Retina (tissue), 1 donor: ENCODE measurements at regions not wholly inside any gene's neighbourhood (a gene's known extent, or its start where the extent isn't known, plus 50 kb on each side); places are given as distances from the start of the nearest gene placed in this dataset.

Source experiments
- DNase-seq: peaks from one replicate; pipeline ENCODE4 v3.0.0-alpha.2; 2016

DNA sequence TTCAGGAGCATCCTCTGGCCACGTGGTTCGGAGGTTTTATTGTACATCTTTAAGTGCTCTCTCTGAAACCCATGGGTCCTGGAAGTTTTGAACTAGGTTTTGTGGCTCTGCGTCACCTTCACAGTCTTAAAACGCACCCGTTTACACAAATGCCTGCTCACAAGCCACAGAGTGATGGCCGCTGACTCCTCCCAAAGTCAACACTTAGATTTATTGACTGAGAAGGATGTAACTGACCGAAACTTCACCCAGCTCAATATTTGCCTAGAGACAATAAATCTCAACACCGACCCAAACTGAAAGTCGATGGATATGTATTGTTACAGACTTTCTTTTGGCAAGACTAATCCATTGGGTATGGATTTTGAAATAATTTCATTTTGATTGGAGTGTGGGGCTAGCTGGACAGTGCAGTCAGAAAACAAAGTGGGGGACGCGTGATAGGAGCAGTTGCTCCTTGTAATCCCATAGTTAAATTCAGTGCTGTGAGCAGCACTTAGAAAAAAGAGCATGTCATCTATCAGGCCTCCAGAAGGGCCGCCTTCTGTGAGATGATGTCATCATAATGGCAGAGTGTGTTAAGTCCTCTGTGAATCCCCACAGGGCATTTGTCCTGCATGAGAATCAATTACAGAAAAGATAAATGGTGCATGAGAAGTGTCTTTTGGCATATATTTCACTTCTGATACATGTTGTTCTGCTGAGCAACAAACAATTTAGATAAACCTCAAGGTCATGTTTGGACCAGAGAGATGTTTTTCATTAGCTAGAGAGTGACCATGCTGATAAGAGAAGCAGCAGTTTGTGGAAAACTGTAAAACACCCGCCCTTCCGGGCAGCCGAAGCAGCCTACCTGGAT is 183.7 kb downstream of the INO80D start:
- peak; percentile 67 for DNase-seq

DNA sequence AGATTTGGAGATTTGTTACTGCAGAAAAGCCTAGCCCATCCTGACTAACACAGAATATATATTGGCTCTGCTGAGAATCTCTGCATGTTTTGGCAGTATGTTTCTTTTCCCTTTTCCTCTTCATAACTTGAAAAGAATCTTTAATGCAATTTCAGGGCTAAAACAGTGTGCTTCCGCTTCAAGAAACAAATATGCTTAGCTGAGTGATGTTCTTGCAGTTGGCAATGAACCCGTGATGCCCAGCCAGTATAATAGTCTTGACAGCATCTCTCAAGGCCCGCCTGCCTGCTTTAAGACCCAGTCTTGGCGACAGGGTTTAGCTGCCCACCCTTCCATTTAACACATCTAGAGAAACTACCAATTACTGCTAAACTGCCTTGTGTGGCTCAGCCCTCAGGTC is 184.5 kb downstream of the INO80D start:
- peak; percentile 45 for DNase-seq

DNA sequence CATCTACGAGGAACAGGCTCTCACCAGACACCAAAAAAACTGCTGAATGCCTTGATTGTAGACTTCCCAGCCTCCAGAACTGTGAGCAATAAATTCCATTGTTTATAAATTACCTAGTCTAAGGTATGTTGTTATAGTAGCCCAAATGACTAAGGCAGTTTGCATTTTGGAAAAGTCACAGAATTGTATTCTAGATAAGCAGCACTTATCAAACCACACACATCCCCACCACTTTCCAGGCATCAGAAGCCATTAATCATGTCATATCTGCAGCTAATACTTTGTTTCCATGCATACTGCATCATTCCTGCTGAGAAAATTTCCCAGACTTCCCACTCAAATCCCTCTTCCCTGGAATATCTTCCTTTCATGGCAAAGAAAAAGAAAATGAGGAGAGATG is 187.2 kb downstream of the INO80D start:
- DNase-seq: no peak

DNA sequence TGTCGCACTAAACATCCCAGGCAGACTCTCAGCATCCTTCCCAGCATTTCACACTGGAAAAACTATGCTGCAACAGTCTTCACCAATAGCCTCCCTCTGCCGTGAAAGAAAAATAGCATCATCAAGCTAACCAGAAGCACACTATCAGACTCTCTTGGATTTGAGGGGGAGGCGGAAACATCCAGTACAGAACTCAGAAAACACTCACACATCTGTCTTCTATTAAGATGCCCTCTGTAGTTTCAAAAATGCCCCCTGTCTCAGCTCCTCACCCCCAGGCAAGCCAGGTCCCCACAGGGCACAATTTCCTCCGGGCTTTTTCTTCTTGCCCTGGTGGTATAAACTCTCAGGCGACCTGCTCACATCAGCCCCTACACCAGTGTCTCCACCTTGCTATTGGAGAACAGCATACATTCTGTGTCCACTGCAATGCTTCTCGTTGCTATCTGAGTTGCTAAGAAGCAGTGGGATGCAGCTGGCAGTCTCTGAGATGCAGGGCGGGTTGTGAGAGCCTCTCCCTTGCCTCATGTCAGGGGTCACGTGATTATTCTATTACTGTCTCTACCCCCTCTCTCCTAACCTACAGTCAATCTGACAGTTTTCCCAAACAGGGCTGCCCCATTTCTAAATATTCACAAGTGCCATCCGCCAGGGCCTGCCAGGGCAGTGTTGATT is 189.9 kb downstream of the INO80D start:
- DNase-seq: peak; percentile 28

DNA sequence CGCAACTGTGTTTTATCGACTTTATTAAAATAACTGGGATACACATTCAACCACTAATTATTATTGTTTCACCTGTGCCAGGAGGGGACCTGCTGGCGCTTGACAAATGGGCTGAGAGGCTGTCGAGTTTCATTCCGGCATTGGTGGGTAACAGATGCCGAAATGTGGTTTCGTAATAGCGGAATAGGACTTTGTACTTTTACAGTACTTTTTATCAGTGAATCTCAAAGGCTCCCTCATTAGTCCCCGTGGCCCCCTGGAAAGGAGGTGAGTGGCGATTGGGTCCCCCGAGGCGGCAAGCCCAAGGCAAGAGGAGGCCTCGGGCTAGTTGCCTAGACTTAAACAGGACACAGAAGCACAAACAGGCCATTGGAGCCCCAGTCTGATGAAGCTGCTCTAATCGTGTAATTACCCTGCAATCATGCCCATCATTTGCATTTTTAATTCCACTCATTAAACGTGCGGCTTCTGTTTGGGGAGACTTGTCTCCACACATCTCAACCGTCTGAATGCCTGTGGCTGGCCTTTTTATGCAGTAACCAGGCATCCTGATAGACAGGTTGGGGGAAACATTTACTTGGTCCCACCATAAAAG is 193.2 kb downstream of the INO80D start:
- DNase-seq: no peak

DNA sequence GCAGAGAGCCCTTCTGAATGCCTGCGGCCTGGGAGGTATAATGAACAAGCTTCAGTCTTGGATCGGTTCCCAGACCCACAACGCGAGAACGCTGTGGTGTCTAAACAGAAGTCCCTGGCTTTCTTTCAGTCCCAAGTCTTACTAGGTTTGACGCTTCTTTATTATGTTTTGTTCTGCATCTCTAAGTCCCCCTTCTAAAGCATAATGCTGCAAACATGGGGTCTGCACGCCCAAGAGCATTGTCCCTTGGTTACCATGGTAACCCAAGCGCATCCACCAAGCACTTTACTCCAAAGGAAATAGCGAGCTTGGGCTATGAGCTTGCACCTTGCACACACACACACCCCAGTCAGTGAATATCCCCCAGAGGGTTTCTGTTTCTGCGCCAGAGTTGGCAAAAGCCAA is 193.7 kb downstream of the INO80D start:
- DNase-seq: peak; percentile 53

DNA sequence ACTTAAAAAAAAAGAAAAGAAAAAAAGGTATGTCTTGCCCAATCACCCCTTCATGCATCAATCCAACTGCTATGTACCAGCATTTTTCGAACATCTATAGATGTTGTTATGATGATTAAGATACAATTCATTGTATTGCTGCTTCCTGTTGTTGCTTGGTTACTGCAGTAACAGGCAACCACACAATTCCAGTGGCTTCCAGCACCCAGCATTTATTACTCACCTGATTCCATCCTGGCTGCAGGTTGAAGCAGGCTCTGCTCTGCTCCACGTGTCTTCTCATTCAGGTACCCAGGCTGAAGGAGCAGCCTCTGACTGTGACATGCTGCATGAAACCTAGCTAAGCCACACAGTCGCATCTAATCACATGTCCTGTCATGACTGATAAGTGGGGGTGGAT is 196.9 kb downstream of the INO80D start:
- no peak for DNase-seq

DNA sequence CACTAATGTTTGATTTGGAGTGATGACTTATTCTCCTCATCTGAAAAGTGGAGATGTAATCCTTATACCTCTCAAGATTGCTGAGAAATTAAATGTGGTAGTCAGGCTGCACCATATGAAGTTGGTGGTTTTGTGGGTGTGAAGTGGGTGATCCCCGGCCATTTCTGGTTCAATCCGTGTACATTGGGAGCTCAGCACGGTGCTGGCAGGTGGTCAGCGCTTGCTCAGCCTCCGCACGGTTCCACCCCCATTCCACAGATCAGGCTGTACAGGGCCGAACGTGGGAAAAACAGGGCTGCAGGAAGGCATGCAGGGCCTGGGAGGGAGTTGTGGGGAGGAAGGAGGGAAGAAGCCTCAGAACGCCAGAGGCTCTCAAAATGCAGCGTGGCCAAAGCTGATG is 198.3 kb downstream of the INO80D start:
- DNase-seq: no peak

DNA sequence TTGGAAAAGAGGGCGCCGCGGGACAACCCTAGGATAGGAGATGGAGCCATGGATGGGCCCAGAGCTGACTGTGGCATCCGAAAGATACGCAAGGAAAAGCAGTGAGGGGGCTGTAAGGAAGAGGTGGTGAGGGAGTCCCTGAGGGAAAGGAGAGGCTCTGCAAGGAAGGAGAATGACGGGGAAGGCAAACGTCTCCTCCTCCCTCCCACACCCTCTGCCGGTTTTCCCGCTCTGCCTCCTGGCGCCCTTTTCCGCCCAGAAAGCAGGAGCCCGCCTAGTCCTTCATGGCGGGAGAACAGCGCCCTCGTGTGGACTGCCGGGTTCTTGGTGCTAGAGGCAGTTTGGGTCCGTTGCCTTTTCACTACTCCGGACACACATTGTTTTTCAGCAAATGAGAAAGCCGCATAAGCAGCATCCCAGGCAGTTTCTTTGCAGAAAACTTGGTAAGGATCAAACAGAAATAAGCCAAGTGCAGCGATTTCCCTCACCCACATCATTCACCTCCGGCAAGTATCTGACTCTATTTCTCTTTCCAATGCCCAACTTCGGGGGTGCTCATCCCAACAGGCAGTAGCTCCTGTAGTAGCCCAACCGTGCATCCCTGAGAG is 200.4 kb downstream of the INO80D start:
- peak; percentile 72 for DNase-seq

DNA sequence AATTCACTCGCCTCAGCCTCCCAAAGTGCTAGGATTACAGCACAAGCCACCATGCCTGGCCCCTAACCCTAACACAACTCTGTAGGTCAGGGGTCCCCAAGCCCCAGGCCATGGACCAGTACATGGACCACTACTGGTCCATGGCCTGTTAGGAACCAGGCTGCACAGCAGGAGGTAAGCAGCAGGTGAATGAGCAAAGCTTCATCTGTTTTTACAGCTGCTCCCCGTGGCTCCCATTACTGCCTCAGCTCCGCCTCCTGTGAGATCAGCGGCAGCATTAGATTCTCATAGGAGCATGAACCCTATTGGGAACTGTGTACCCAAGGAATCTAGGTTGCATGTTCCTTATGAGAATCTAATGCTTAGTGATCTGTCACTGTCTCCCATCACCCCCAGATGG is 201.7 kb downstream of the NRP2 start:
- DNase-seq: no peak

DNA sequence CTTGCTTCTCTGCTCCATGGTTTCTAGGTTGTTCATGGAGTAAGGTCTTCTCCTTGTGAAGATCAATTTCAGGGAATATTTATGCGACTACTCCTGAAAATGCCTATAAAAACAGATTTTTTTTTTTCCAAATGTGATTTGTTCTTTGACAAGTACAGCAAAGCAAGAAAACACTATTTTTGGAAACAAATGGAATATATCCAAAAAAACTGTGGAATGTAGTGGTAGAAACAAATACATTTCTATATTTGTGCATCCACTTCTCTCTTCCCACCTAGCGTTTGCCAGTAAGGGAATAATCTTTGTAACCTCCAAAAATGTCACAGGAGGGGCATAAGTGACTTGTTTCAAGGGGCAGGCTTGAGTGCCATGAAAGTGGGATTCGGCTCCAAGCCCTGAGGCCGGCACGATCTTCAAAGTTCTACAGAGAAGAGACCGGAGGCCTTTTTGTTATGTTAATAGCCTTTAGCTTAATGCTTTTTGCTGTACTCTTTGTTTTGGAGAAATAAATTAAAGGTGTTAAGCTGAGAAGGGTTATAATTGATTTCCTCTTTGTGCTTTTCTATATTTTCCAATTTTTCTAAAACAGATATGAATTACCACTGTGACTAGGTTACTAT is 200.6 kb downstream of the NRP2 start:
- no peak for DNase-seq

DNA sequence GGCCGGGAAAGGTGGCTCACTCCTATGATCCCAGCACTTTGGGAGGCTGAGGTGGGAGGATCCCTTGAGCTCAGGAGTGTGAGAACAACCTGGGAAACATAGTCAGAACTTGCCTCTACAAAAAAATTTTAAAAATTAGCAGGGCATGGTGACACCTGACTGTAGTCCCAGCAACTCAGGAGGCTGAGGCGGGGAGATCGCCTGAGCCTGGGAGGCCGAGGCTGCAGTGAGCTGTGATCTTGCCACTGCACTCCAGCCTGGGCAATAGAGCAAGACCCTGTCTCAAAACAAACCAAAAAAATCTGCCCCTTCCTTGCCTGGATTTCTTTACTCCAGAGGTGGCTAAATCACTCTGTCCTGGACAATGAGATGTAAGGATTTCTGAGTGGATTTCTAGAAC is 197.7 kb downstream of the NRP2 start:
- no peak for DNase-seq

DNA sequence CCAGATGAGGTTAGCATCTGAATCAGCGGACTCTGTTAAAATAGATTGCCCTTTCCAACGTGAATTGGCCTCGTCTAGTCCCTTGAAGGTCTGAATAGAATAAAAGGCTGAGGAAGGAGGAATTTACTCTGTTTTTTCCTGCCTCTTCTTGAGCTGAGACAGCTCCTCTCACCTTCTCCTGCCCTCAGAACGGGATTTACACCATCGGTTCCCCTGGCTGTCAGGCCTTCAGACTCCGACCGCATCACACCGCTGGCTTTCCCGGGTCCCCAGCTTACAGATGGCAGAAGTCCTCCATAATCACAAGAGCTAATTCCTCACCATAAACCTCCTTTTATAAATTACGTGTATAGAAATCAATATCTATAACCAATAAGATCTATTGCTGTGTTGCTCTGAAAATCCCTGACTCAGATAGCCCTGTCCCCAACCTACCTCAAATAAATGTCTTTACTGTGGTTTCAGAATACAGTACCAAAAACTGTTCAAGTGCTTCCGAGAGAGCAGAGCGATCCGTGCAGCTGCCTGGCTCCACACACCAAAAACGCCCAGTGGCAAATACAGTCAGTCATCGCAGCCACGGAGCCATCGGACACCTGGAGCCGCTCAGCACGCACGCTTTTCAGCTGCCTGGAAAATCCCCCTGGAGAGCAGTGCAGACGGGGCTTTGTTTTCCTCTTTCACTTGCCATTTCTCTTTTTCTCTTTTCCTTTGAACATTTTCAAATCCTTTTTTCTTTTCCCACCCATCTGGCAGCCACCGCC is 196.9 kb downstream of the NRP2 start:
- DNase-seq: peak; percentile 37

DNA sequence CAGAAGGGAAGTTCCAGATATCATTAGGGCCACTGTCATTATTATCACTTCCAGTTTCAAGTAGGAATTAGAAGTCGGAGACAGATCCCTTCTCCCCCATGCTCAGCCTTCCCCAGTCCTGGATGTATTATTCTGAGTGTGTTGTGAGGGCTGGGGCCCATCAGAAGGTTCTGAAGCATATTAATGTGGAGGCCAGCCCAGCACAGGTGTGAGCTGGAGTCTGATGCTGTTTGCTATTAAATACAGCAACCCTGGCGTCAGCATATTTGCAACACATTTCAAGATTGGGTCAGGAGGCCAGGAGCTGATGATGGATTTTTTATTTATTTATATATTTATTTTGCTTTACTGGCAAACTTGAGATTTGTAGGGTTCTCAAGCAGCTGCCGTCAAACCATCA is 195.2 kb downstream of the NRP2 start:
- DNase-seq: no peak

DNA sequence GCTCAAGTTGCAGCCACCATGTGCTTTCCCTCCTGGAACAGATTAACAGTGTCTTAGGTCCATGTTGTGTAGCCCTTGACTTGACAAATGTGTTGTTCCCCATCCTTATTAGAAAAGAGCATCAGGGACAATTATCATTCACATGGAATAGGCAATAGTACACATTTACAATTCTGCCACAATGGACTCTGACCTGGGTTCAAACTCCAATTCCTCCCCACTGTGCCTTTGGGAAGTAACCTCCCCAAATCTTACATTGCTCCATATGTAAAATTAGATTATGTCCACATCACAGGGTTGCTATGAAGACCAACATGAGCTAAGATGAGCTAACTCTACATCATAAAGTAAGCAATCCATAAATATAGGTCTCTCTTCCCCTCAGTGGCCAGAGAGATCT is 193.8 kb downstream of the NRP2 start:
- DNase-seq: no peak

DNA sequence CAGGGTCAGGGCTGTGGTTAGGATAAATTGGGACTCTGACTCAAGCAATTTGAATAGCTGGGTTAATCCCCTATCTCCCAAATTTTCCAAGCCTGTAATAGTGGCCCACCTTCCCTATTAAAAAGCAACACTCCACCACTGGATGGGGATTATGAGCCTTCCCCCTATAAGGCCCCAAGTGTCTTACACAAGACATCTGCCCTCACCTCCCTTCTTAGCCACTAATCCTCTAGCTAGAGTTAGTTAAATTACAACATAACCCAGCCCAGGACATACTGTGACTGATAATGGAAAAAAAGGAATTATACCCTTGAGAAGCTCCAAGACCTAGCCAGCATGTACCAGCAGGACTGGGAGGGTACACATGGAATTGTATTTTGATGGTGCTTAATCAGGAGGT is 190.4 kb downstream of the NRP2 start:
- no peak for DNase-seq

DNA sequence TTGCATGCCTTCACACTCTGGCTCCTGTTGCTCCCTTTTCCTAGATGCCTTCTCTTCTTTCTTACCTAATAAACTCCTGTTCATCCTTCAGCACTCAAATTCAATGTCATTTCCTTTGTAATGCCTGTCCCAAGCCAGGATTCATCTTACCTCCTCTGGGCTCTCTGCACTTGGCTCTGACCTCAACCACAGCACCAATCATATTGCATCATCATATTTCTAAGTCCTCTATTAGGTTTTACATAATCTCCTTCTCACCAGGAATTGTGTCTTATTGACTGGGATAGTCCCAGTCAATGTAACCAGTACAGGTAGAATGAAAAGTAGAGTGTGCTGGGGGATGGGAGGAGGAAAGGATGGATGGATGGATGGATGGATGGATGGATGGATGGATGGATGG is 187.1 kb downstream of the NRP2 start:
- no peak for DNase-seq

DNA sequence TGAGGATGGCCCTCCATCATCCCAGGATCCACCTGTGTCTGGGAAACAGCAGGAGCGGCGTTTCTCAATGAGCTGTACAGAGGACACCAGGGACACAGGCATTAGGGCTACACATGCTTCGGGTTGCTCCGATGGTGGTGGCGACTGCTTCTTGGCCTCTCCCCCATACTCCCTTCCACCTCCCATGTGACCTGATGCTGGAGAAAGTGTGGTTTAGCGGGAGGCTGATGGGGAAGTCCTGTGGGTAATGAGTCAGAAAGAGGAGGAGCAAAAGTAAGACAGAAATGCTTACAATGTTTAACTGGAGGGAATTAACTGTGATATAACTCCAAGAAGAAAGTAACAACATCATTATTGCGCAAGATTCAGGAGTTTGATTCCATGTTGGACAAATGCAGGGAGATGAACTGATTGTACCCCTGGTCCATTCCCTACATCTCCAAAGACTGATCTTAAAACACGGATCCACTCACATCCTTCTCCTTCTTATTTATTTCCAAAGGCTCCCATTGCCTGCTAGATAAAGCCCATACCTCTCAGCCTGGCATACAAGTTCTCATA is 186.6 kb downstream of the NRP2 start:
- DNase-seq: no peak

DNA sequence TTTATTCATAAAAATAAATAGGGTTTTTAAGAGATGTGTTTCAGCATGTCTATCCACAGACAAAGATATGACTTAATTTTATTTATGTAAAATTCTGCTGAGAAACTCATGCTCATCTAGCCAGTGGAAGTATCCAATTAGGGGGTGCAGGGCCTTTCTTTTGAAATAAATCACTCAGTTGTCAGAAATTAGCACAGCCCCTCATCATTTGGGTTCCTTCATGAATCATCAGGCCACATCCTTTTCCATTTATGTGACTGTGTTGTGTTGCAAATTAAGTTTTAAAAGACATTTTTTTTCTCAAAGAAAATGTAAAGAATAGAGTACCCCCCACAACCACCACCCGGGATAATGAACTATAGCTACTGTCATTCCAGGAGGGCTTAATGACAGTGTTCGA is 185.8 kb downstream of the NRP2 start:
- no peak for DNase-seq

DNA sequence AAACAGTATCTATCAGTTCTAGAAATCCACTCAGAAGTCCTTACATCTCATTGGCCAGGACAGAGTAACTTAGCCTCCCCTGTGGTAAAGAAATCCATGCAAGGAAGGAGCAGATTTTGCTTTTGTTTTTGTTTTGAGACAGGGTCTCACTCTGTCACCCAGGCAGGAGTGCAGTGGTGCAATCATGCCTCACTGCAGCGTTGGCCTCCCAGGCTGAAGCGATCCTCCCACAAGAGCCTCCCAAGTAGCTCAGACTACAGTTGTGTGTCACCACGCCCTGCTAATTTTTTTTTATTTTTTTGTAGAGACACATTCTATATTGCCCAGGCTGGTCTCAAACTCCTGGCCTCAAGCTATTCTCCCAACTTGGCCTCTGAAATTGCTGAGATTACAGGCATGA is 185.1 kb downstream of the NRP2 start:
- no peak for DNase-seq

DNA sequence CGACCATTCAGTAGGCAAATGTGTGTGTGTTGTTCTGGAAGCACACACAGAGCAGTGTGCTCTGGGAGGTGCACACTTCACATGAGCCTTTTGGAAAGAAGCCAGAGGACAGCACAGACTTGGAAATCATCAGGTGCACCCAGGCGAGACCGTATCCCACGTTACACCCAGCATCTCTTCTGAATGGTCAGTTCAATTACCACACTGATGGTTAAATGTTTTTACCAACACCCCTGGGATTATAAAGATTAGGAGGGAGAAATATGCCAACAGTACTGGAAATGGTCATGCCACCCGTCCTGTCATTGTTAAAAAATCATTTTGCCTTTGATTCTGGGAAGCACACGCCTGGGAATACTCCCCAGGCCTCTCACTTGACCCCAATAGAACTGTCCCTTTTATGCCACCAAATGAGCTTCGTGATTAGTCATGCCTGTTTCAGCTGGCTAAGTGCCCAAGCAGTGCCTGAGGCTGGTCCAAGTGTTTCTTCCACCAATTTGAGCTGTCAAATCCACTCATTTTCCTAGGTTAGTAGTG is 183.7 kb downstream of the NRP2 start:
- peak; percentile 86 for DNase-seq

DNA sequence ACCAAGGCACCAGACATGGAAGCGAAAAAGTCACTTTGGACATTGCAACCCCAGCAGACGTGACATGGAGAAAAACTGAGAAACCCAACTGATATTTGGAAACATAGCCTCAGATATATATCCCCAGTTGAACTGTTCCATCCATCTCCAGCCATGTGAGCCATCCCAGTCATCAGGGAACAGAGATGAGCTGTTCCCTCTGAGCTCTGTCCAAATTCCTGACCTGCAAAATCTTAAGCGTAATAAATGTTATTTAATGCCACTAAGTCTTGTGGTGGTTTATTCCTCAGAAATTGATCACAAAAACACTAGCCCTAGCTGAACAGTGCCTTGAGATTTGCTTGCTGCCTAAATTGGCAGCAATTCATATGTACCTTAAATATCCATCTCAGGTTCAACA is 182.8 kb downstream of the NRP2 start:
- no peak for DNase-seq
